ENCODE measurements at regions not wholly inside any gene's neighbourhood (a gene's known extent, or its start where the extent isn't known, plus 50 kb on each side); places are given as distances from the start of the nearest gene placed in this dataset.

DNA sequence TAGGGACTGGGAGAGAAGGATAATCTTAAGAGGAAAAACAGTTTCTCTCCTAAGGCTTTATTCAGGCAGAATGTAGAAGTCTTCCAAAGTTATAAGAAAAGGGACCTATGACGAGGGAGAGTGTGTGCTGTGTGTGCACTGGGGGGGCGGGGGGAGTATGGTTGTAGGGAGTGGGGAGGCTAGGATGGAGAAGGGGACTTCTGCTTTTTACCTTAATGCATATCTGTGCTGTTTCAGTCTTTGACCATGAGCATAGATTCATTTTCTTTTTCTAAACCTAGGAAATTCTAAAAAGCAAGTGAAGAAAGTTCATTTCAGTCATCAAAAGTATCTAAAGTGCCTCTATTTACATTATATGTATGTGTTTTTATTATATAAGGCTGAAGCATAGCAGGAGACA lies 52.6 kb upstream of the RASA2 start:
- Histone ChIP-seq H3K27ac (peak overlapping the region; percentile 12 to 68; a peak in 3 of 6 replicates), H3K4me2 (no peak overlapping the region), H3K4me1 (peaks cover 59% of the 10 kb centered on the region), H3K4me3 (no peak overlapping the region), H3K9me3 (no peaks in the 10 kb centered on the region)
- no peak for FAIRE-seq
- DNase-seq (ENCODE audit: low read depth in 1 of 2, low spot score in 1 of 2): no peak
- ATAC-seq: no peak
- CTCF ChIA-PET: interaction anchor here (0.6 to 2.7 kb wide), 2 partner anchors 122 to 147 kb away, joined by 3 to 13 read pairs; no protein-coding TSS in a partner anchor
- POLR2A ChIA-PET: no interaction called here
- TF ChIP-seq MAFK (IDR thresholded peaks at IDR 0.05; ENCODE audit: partially characterized antibody) (no peak), CHD2 (IDR thresholded peaks at IDR 0.05; ENCODE audit: low read length, partially characterized antibody) (no peak), RNF2 (IDR thresholded peaks at IDR 0.05; ENCODE audit: borderline replicate concordance, low read depth) (no peak), CEBPB (IDR thresholded peaks at IDR 0.05) (no peak), NFE2L2 (conservative IDR thresholded peaks at IDR 0.05; ENCODE audit: low read length) (no peak), HDAC2 (IDR thresholded peaks at IDR 0.05) (no peak), TFCP2L1 (CRISPR knock-in tag; IDR thresholded peaks at IDR 0.05) (no peak), CBX2 (IDR thresholded peaks at IDR 0.05; ENCODE audit: borderline replicate concordance, low read depth) (no peak), JUNB (IDR thresholded peaks at IDR 0.05) (no peak), HOXB13 (CRISPR knock-in tag; IDR thresholded peaks at IDR 0.05; ENCODE audit: low read depth) (no peak), NPAS2 (CRISPR knock-in tag; IDR thresholded peaks at IDR 0.05; ENCODE audit: borderline replicate concordance) (no peak), RCOR1 (IDR thresholded peaks at IDR 0.05; ENCODE audit: low read depth, low read length) (no peak), ZC3H11A (IDR thresholded peaks at IDR 0.05) (no peak), TP53 (CRISPR knock-in tag; IDR thresholded peaks at IDR 0.05) (no peak), POLR2AphosphoS2 (conservative IDR thresholded peaks at IDR 0.05; ENCODE audit: low read length) (no peak), CBX8 (IDR thresholded peaks at IDR 0.05) (no peak), FOXS1 (CRISPR knock-in tag; IDR thresholded peaks at IDR 0.05) (no peak)
- TF ChIP-seq, protein P1, sequence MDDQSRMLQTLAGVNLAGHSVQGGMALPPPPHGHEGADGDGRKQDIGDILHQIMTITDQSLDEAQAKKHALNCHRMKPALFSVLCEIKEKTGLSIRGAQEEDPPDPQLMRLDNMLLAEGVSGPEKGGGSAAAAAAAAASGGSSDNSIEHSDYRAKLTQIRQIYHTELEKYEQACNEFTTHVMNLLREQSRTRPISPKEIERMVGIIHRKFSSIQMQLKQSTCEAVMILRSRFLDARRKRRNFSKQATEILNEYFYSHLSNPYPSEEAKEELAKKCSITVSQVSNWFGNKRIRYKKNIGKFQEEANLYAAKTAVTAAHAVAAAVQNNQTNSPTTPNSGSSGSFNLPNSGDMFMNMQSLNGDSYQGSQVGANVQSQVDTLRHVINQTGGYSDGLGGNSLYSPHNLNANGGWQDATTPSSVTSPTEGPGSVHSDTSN (IDR thresholded peaks at IDR 0.05): no peak
- TF ChIP-seq, protein P2, sequence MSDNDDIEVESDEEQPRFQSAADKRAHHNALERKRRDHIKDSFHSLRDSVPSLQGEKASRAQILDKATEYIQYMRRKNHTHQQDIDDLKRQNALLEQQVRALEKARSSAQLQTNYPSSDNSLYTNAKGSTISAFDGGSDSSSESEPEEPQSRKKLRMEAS (IDR thresholded peaks at IDR 0.05): no peak
- WGBS (ENCODE audit: missing lambda C conversion rate): 91% methylated on average over 2 of the region's 2 CpGs

DNA sequence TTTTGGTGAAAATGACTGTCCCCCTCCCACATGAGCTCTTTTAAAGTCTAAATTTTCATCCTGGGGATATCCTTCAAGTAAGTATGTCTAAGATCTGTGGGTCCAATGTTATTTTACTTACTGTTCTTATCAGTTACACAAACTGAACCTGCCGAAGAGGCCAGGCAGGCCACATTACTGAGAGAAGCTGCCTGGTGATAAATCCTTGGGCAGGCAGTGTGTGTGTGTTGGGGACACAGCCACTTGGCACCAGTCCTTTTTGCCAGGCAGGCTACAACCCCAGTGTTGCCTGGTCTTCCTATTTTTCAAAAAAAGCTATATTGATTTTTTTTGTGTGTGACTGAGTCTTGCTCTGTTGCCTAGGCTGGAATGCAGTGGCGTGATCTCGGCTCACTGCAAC lies 50.6 kb upstream of the RASA2 start:
- no peak for FAIRE-seq
- H3K9me3 ChIP-seq: no peaks in the 10 kb centered on the region
- DNase-seq (ENCODE audit: low read depth in 1 of 2, low spot score in 1 of 2): no peak
- CTCF ChIA-PET: interaction anchor here (1.0 to 3.3 kb wide), 10 partner anchors 12 to 134 kb away, joined by 3 to 12 read pairs (median 4); no protein-coding TSS in a partner anchor
- TF ChIP-seq, protein P3, sequence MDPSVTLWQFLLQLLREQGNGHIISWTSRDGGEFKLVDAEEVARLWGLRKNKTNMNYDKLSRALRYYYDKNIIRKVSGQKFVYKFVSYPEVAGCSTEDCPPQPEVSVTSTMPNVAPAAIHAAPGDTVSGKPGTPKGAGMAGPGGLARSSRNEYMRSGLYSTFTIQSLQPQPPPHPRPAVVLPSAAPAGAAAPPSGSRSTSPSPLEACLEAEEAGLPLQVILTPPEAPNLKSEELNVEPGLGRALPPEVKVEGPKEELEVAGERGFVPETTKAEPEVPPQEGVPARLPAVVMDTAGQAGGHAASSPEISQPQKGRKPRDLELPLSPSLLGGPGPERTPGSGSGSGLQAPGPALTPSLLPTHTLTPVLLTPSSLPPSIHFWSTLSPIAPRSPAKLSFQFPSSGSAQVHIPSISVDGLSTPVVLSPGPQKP (IDR thresholded peaks at IDR 0.05; ENCODE audit: low read depth, low read length): no peak
- TF ChIP-seq TFCP2L1 (CRISPR knock-in tag; IDR thresholded peaks at IDR 0.05) (no peak), ZC3H11A (IDR thresholded peaks at IDR 0.05) (no peak), RARB (CRISPR knock-in tag; IDR thresholded peaks at IDR 0.05) (no peak), HOXB5 (CRISPR knock-in tag; IDR thresholded peaks at IDR 0.05) (no peak), POLR2A (IDR thresholded peaks at IDR 0.05; ENCODE audit: low read length) (no peak), FOXS1 (CRISPR knock-in tag; IDR thresholded peaks at IDR 0.05) (no peak), RFX5 (IDR thresholded peaks at IDR 0.05) (no peak)
- TF ChIP-seq, protein P4, sequence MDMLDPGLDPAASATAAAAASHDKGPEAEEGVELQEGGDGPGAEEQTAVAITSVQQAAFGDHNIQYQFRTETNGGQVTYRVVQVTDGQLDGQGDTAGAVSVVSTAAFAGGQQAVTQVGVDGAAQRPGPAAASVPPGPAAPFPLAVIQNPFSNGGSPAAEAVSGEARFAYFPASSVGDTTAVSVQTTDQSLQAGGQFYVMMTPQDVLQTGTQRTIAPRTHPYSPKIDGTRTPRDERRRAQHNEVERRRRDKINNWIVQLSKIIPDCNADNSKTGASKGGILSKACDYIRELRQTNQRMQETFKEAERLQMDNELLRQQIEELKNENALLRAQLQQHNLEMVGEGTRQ (IDR thresholded peaks at IDR 0.05): no peak
- TF ChIP-seq, protein P5, sequence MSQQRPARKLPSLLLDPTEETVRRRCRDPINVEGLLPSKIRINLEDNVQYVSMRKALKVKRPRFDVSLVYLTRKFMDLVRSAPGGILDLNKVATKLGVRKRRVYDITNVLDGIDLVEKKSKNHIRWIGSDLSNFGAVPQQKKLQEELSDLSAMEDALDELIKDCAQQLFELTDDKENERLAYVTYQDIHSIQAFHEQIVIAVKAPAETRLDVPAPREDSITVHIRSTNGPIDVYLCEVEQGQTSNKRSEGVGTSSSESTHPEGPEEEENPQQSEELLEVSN (IDR thresholded peaks at IDR 0.05; ENCODE audit: borderline replicate concordance, low read depth): no peak
- whole genome bisulfite sequencing (ENCODE audit: missing lambda C conversion rate): 91% methylated on average over 3 of the region's 3 CpGs
- no peak overlapping the region for H3K4me3 ChIP-seq
- no peak for ATAC-seq
- peak overlapping the region; percentile 36 to 59; a peak in 4 of 6 replicates for H3K27ac ChIP-seq
- POLR2A ChIA-PET: no interaction called here
- H3K4me2 ChIP-seq: peak overlapping the region; percentile 10; the same call in 1 of the 3 replicates
- peaks cover 63% of the 10 kb centered on the region for H3K4me1 ChIP-seq

Data from A549 (cell line).